MM.1S (cell line): ENCODE measurements at regions not wholly inside any gene's neighbourhood (a gene's known extent, or its start where the extent isn't known, plus 50 kb on each side); places are given as distances from the start of the nearest gene placed in this dataset.

ENCODE experiments used
- DNase-seq: peaks from one replicate; pipeline ENCODE4 v3.0.0-alpha.2; 2015
- H2AFZ ChIP-seq: fragments of 300-600 bp; sonication (generic); 2 replicates; pipeline ENCODE4 v1.6.0; 2016; ENCODE audit warnings: antibody characterized with exemption, low read length
- H3F3A ChIP-seq: fragments of 300-600 bp; sonication (generic); 2 replicates; pipeline ENCODE4 v1.6.1; 2016; ENCODE audit warnings: mild to moderate bottlenecking, antibody characterized with exemption, low read length, moderate library complexity, mixed read lengths; ENCODE audit not compliant: insufficient read depth
- H3K27ac ChIP-seq: fragments of 300-600 bp; sonication (generic); 2 replicates; pipeline ENCODE4 v1.5.1; 2016; ENCODE audit warnings: mild to moderate bottlenecking, low read length
- H3K27me3 ChIP-seq: fragments of 300-600 bp; sonication (generic); replicated peaks from 2 replicates; pipeline ENCODE4 v1.6.0; 2016; ENCODE audit warnings: low read length; ENCODE audit not compliant: insufficient read depth
- H3K36me3 ChIP-seq: fragments of 300-600 bp; sonication (generic); replicated peaks from 2 replicates; pipeline ENCODE4 v1.6.1; 2016; ENCODE audit warnings: mild to moderate bottlenecking, low read length, mixed read lengths; ENCODE audit not compliant: insufficient read depth
- H3K4me1 ChIP-seq: fragments of 300-600 bp; sonication (generic); 2 replicates; pipeline ENCODE4 v1.6.1; 2016; ENCODE audit warnings: low read length, mixed read lengths
- H3K4me2 ChIP-seq: fragments of 300-600 bp; sonication (generic); 2 replicates; pipeline ENCODE4 v1.6.0; 2016; ENCODE audit warnings: low read depth, low read length
- H3K4me3 ChIP-seq: fragments of 300-600 bp; sonication (generic); 2 replicates; pipeline ENCODE4 v1.5.1; 2016; ENCODE audit warnings: low read length, mixed read lengths
- H3K79me2 ChIP-seq: fragments of 300-600 bp; sonication (generic); 2 replicates; pipeline ENCODE4 v1.6.1; 2016; ENCODE audit warnings: mixed run types, low read length, mixed read lengths
- H3K9ac ChIP-seq: fragments of 300-600 bp; sonication (generic); 2 replicates; pipeline ENCODE4 v1.6.1; 2016; ENCODE audit warnings: low read length, mixed read lengths
- H3K9me2 ChIP-seq: fragments of 300-600 bp; sonication (generic); replicated peaks from 2 replicates; pipeline ENCODE4 v1.6.1; 2016; ENCODE audit warnings: mild to moderate bottlenecking, low read length, mixed read lengths; ENCODE audit not compliant: insufficient read depth
- H3K9me3 ChIP-seq: fragments of 300-600 bp; sonication (generic); replicated peaks from 2 replicates; pipeline ENCODE4 v1.6.1; 2016; ENCODE audit warnings: mild to moderate bottlenecking, low read length, mixed read lengths; ENCODE audit not compliant: insufficient read depth
- H4K20me1 ChIP-seq: fragments of 300-600 bp; sonication (generic); 2 replicates; pipeline ENCODE4 v1.6.1; 2016; ENCODE audit warnings: mild to moderate bottlenecking, low read length, moderate library complexity, mixed read lengths; ENCODE audit not compliant: insufficient read depth
- EZH2 ChIP-seq: fragments of 300-600 bp; sonication (generic); optimal IDR thresholded peaks from 2 replicates; pipeline ENCODE3; 2017; ENCODE audit warnings: low read depth, mild to moderate bottlenecking, antibody characterized with exemption, low read length, mixed read lengths
- EZH2phosphoT487 ChIP-seq: fragments of 300-600 bp; sonication (generic); IDR thresholded peaks from 2 replicates; pipeline ENCODE4 v1.6.1; 2018; ENCODE audit warnings: antibody characterized with exemption, low read length
- TF ChIP-seq, protein P1 (sequence below): fragments of 300-600 bp; sonication (generic); IDR thresholded peaks from 2 replicates; pipeline ENCODE4 v1.5.1; 2016; ENCODE audit warnings: antibody characterized with exemption, low read length, mixed read lengths

DNA sequence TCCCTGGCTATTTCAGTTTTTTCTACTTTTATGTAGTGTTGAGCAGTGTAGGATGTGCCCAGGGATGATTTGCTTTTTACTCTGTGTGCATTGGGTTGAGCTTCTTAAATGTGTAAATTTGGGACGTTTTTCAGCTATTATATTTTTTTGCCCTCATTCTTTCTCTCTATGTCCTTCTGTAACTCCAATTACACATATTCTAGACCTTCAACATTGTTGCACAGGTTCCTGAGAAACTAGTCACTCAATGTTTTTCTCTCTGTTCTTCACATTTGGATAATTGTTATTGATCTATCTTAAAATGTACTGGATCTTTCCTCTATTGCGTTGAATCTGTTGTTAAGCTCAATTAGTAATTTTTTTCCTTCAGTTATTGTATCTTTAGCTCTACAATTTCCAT, 162.7 kb upstream of the TCF21 start:
- H3F3A ChIP-seq, result no peaks in the 10 kb centered on the region
- no peaks in the 10 kb centered on the region for H3K9me2 ChIP-seq
- no peaks in the 10 kb centered on the region for H3K36me3 ChIP-seq
- no peaks in the 10 kb centered on the region for H3K9me3 ChIP-seq
- no peaks in the 10 kb centered on the region for H3K79me2 ChIP-seq
- TF ChIP-seq EZH2phosphoT487 (no peak), EZH2 (no peak)
- TF ChIP-seq, protein P1, sequence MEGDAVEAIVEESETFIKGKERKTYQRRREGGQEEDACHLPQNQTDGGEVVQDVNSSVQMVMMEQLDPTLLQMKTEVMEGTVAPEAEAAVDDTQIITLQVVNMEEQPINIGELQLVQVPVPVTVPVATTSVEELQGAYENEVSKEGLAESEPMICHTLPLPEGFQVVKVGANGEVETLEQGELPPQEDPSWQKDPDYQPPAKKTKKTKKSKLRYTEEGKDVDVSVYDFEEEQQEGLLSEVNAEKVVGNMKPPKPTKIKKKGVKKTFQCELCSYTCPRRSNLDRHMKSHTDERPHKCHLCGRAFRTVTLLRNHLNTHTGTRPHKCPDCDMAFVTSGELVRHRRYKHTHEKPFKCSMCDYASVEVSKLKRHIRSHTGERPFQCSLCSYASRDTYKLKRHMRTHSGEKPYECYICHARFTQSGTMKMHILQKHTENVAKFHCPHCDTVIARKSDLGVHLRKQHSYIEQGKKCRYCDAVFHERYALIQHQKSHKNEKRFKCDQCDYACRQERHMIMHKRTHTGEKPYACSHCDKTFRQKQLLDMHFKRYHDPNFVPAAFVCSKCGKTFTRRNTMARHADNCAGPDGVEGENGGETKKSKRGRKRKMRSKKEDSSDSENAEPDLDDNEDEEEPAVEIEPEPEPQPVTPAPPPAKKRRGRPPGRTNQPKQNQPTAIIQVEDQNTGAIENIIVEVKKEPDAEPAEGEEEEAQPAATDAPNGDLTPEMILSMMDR, result no peak
- H4K20me1 ChIP-seq, result no peaks in the 10 kb centered on the region
- H3K4me2 ChIP-seq, result no peak overlapping the region
- H3K27ac ChIP-seq, result no peak overlapping the region
- no peaks in the 10 kb centered on the region for H3K4me1 ChIP-seq
- no peak overlapping the region for H2AFZ ChIP-seq
- H3K9ac ChIP-seq, result no peak overlapping the region
- no peak for DNase-seq
- no peak overlapping the region for H3K4me3 ChIP-seq
- H3K27me3 ChIP-seq, result no peaks in the 10 kb centered on the region

DNA sequence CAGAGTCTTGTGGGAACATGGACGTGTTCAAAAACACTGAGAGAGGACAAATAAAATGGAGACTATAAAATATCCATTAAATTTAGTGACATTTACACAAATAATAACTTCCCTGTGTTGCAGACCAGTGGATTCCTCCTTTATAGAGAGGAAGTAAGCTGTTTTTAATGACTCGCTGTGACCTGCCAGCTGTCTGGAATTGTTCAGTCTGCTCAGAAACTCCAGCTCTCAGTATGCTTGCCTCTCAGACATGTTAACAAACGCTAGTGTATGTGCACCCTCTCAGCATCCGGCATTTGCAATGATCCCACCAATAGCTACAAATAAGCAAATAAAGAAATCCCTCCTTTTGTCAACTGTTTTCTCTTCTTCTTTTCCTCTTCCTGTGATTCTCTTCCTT, 158.0 kb upstream of the TCF21 start:
- no peak overlapping the region for H3K4me2 ChIP-seq
- H3F3A ChIP-seq, result no peaks in the 10 kb centered on the region

GRCh38 chr6:133740218-133740617, 148.7 kb upstream of the TCF21 start:
- Histone ChIP-seq H3K9me3 (no peaks in the 10 kb centered on the region), H3K27me3 (no peaks in the 10 kb centered on the region), H3K4me2 (no peak overlapping the region), H3F3A (no peaks in the 10 kb centered on the region), H3K79me2 (no peaks in the 10 kb centered on the region), H3K4me1 (no peaks in the 10 kb centered on the region), H4K20me1 (no peaks in the 10 kb centered on the region), H3K9me2 (no peaks in the 10 kb centered on the region), H3K9ac (no peak overlapping the region), H2AFZ (no peak overlapping the region), H3K36me3 (no peaks in the 10 kb centered on the region), H3K4me3 (no peak overlapping the region), H3K27ac (no peak overlapping the region)
- TF ChIP-seq, protein P1, result no peak
- TF ChIP-seq EZH2phosphoT487 (no peak), EZH2 (no peak)
- DNase-seq, result no peak

More for the DNA sequence above, 158.0 kb upstream of the TCF21 start:
- Histone ChIP-seq H3K4me1 (no peaks in the 10 kb centered on the region), H3K9me2 (no peaks in the 10 kb centered on the region), H2AFZ (no peak overlapping the region), H3K27ac (no peak overlapping the region), H4K20me1 (no peaks in the 10 kb centered on the region), H3K79me2 (no peaks in the 10 kb centered on the region), H3K4me3 (no peak overlapping the region), H3K36me3 (no peaks in the 10 kb centered on the region), H3K27me3 (no peaks in the 10 kb centered on the region), H3K9ac (no peak overlapping the region), H3K9me3 (no peaks in the 10 kb centered on the region)
- no peak for DNase-seq
- no peak for TF ChIP-seq EZH2
- TF ChIP-seq EZH2phosphoT487, result no peak
- TF ChIP-seq, protein P1, result no peak
